ENCODE measurements at regions not wholly inside any gene's neighbourhood (a gene's known extent, or its start where the extent isn't known, plus 50 kb on each side); places are given as distances from the start of the nearest gene placed in this dataset.

DNA sequence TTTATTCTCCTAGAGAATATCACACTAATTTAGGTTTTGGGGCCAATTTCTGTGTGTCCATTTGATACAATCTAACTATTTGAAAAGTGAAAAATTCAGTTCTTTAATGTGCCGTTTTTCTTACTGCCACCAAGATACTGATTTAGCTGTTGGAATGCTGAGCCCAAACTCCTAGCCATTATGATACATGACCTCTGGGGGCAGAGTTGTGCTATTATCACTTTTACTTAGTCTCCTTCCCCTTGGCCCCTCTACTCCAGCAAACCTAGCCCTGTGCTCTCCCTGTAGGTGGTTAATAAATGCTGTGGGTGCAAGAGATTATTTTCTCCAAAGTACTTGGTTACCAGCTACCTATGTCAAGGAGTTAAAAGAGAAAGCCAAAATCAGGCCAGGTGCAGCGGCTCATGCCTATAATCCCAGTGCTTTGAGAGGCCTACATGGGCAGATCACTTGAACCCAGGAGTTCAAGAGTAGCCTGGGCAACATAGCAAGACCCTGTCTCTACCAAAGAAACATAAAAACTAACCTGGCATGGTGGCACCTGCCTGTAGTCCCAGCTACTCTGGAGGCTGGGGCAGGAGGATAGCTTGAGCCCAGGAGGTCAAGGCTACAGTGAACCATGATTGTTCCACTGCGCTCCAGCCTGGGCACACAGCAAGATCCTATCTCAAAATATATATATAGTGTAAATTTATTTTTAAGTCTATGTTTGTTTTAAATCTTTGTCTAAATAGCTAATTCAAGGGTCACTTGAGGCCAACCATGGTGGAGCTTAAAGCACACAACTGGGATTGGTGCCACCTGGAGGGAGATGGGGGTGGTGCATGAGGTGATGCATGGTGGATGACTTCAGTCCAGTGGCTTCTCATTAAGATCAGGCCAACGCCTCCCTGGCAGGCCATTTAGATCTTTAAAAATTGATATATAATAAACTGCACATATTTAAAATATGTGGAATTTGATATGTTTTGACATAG is 193.2 kb upstream of the PLET1 start:
- TF ChIP-seq, protein P1, sequence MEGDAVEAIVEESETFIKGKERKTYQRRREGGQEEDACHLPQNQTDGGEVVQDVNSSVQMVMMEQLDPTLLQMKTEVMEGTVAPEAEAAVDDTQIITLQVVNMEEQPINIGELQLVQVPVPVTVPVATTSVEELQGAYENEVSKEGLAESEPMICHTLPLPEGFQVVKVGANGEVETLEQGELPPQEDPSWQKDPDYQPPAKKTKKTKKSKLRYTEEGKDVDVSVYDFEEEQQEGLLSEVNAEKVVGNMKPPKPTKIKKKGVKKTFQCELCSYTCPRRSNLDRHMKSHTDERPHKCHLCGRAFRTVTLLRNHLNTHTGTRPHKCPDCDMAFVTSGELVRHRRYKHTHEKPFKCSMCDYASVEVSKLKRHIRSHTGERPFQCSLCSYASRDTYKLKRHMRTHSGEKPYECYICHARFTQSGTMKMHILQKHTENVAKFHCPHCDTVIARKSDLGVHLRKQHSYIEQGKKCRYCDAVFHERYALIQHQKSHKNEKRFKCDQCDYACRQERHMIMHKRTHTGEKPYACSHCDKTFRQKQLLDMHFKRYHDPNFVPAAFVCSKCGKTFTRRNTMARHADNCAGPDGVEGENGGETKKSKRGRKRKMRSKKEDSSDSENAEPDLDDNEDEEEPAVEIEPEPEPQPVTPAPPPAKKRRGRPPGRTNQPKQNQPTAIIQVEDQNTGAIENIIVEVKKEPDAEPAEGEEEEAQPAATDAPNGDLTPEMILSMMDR (IDR thresholded peaks at IDR 0.05; ENCODE audit: low read depth, low read length), result peak; percentile 40
- TF ChIP-seq EZH2phosphoT487 (IDR thresholded peaks at IDR 0.05; ENCODE audit: low read depth), result no peak

Data from OCI-LY3 (cell line).